CD14-positive monocyte (primary cell): ENCODE measurements at regions not wholly inside any gene's neighbourhood (a gene's known extent, or its start where the extent isn't known, plus 50 kb on each side); places are given as distances from the start of the nearest gene placed in this dataset.

ENCODE experiments used
- DNase-seq, 3 donors: peaks; one replicate each; pipeline ENCODE4 v3.0.0-alpha.2; 2011 to 2022
- H2AFZ ChIP-seq: 2 replicates; pipeline ENCODE4 v1.6.0; 2012; ENCODE audit warnings: mild to moderate bottlenecking, low read depth, low read length, inconsistent platforms; ENCODE audit not compliant: insufficient read depth, poor library complexity, severe bottlenecking
- H3K27ac ChIP-seq, 2 donors: 1 replicate in 1 of 2; 2 replicates in 1 of 2; pipeline ENCODE4 v1.5.1; 2012 to 2013; ENCODE audit warnings: low read length in 2 of 2, control low read depth in 1 of 2, inconsistent platforms in 1 of 2, low read depth in 1 of 2, mild to moderate bottlenecking in 1 of 2
- H3K27me3 ChIP-seq, 2 donors: one replicate each; pipeline versions ENCODE4 v1.6.0 to v1.6.1; 2011 to 2013; ENCODE audit warnings: low read length in 2 of 2; ENCODE audit not compliant: control insufficient read depth in 2 of 2, insufficient read depth in 2 of 2
- H3K36me3 ChIP-seq, 2 donors: replicated peaks in 1 of 2; 1 replicate in 1 of 2; 2 replicates in 1 of 2; pipeline versions ENCODE4 v1.5.1 to v1.6.1; 2012 to 2013; ENCODE audit warnings: low read length in 2 of 2, control low read depth in 1 of 2, inconsistent platforms in 1 of 2, mild to moderate bottlenecking in 1 of 2; ENCODE audit not compliant: insufficient read depth in 2 of 2, control insufficient read depth in 1 of 2
- H3K4me1 ChIP-seq, 2 donors: 1 replicate in 1 of 2; 2 replicates in 1 of 2; pipeline versions ENCODE4 v1.5.1 to v1.6.1; 2012 to 2013; ENCODE audit warnings: low read length in 2 of 2, control low read depth in 1 of 2, inconsistent platforms in 1 of 2, mild to moderate bottlenecking in 1 of 2, moderate library complexity in 1 of 2; ENCODE audit not compliant: insufficient read depth in 2 of 2, control insufficient read depth in 1 of 2
- H3K4me2 ChIP-seq: replicated peaks from 2 replicates; pipeline ENCODE3; 2012; ENCODE audit warnings: low read length, moderate library complexity, mild to moderate bottlenecking; ENCODE audit not compliant: poor library complexity, severe bottlenecking; ENCODE audit errors: extremely low read depth
- H3K4me3 ChIP-seq, 3 experiments: fragments of 200-600 bp in 1 of 3; sonication (generic) in 1 of 3; replicated peaks in 1 of 3; 1 replicate in 2 of 3; 2 replicates in 1 of 3; pipeline ENCODE4 v1.5.1; 2011 to 2013; ENCODE audit warnings: low read length in 3 of 3, mild to moderate bottlenecking in 3 of 3, control low read depth in 2 of 3, low read depth in 2 of 3, inconsistent platforms in 1 of 3, moderate library complexity in 1 of 3
- H3K79me2 ChIP-seq: 2 replicates; pipeline ENCODE4 v1.6.0; 2012; ENCODE audit warnings: mild to moderate bottlenecking, control low read depth, inconsistent platforms, low read length, moderate library complexity; ENCODE audit not compliant: insufficient read depth
- H3K9ac ChIP-seq: 2 replicates; pipeline ENCODE4 v1.6.0; 2017; ENCODE audit warnings: low read length, mild to moderate bottlenecking; ENCODE audit not compliant: insufficient read depth, poor library complexity, severe bottlenecking
- H3K9me3 ChIP-seq, 2 donors: replicated peaks in 1 of 2; 1 replicate in 1 of 2; 2 replicates in 1 of 2; pipeline versions ENCODE4 v1.5.1 to v1.6.1; 2012 to 2013; ENCODE audit warnings: low read length in 2 of 2, control low read depth in 1 of 2; ENCODE audit not compliant: control insufficient read depth in 1 of 2, insufficient read depth in 1 of 2
- H4K20me1 ChIP-seq: 2 replicates; pipeline ENCODE4 v1.6.0; 2012; ENCODE audit warnings: mild to moderate bottlenecking, low read length, control low read depth, moderate library complexity; ENCODE audit not compliant: insufficient read depth
- H3K27ac Mint-ChIP-seq, 7 donors: one replicate each; pipeline ENCODE4 v1.8.0; 2020; ENCODE audit warnings: mild to moderate bottlenecking in 7 of 7, mixed read lengths in 7 of 7, moderate library complexity in 6 of 7, inconsistent platforms in 2 of 7
- H3K27me3 Mint-ChIP-seq, 3 donors: one replicate each; pipeline ENCODE4 v1.8.0; 2021 to 2022; ENCODE audit warnings: low read depth in 3 of 3, mild to moderate bottlenecking in 3 of 3, mixed read lengths in 3 of 3, moderate library complexity in 3 of 3, inconsistent platforms in 1 of 3
- H3K36me3 Mint-ChIP-seq, 2 donors: one replicate each; pipeline ENCODE4 v1.8.0; 2020; ENCODE audit warnings: mixed read lengths in 2 of 2, inconsistent platforms in 1 of 2, mild to moderate bottlenecking in 1 of 2
- H3K4me1 Mint-ChIP-seq: one replicate; pipeline ENCODE4 v1.8.0; 2020; ENCODE audit warnings: mild to moderate bottlenecking, mixed read lengths
- H3K4me3 Mint-ChIP-seq, 2 donors: one replicate each; pipeline ENCODE4 v1.8.0; 2020; ENCODE audit warnings: mild to moderate bottlenecking in 2 of 2, mixed read lengths in 2 of 2, moderate library complexity in 1 of 2
- H3K9me3 Mint-ChIP-seq, 7 donors: one replicate each; pipeline ENCODE4 v1.8.0; 2020 to 2022; ENCODE audit warnings: mixed read lengths in 7 of 7, mild to moderate bottlenecking in 6 of 7, moderate library complexity in 6 of 7, inconsistent platforms in 2 of 7
- CTCF ChIP-seq: fragments of 200-600 bp; IDR thresholded peaks from one replicate; pipeline ENCODE4 v1.8.0; 2022; ENCODE audit warnings: antibody characterized with exemption, mild to moderate bottlenecking
- WGBS: methylation state at CpG from one replicate; pipeline ENCODE4 v1.1.5; 2013; ENCODE audit warnings: missing lambda C conversion rate; ENCODE audit not compliant: insufficient coverage; 5-methylcytosine and 5-hydroxymethylcytosine counted together
- intact Hi-C, 2 donors: fragments of 100-400 bp; cut with micrococcal nuclease; formaldehyde crosslinking; loops; one replicate each; pipeline versions ENCODE4 v1.15.0 to v1.15.1; 2023

GRCh38 chr1:172964864-172965263, 85.9 kb downstream of the TNFSF18 start:
- H3K9ac ChIP-seq, result no peak overlapping the region
- WGBS, result no CpG with 5 or more reads among the region's 1 CpG
- no peak overlapping the region for H3K4me2 ChIP-seq
- no peaks in the 10 kb centered on the region for H3K36me3 ChIP-seq
- H3K4me1 ChIP-seq, result no peaks in the 10 kb centered on the region
- H2AFZ ChIP-seq, result no peak overlapping the region
- peaks cover 4% of the 10 kb centered on the region for H3K4me1 Mint-ChIP-seq
- H3K9me3 ChIP-seq, result no peaks in the 10 kb centered on the region
- no peak for TF ChIP-seq CTCF
- H4K20me1 ChIP-seq, result no peaks in the 10 kb centered on the region
- peaks cover 0 to 6% (median 0%) of the 10 kb centered on the region in 7 donors for H3K9me3 Mint-ChIP-seq
- intact Hi-C loops, result no loop called here
- H3K27me3 Mint-ChIP-seq, result peaks cover 0 to 2% (median 0%) of the 10 kb centered on the region in 3 donors
- H3K27me3 ChIP-seq, result no peaks in the 10 kb centered on the region
- no peak overlapping the region for H3K4me3 Mint-ChIP-seq
- no peak overlapping the region for H3K27ac Mint-ChIP-seq
- H3K36me3 Mint-ChIP-seq, result no peaks in the 10 kb centered on the region
- no peaks in the 10 kb centered on the region for H3K79me2 ChIP-seq
- no peak overlapping the region for H3K27ac ChIP-seq
- no peak overlapping the region for H3K4me3 ChIP-seq
- no peak for DNase-seq

GRCh38 chr1:172966844-172967540, 83.7 kb downstream of the TNFSF18 start:
- no peak overlapping the region for H3K4me3 ChIP-seq
- H3K36me3 Mint-ChIP-seq, result no peaks in the 10 kb centered on the region
- no peak overlapping the region for H2AFZ ChIP-seq
- no peak overlapping the region for H3K9ac ChIP-seq
- peaks cover 0 to 2% (median 0%) of the 10 kb centered on the region in 3 donors for H3K27me3 Mint-ChIP-seq
- H4K20me1 ChIP-seq, result no peaks in the 10 kb centered on the region
- peaks cover 0 to 6% (median 0%) of the 10 kb centered on the region in 7 donors for H3K9me3 Mint-ChIP-seq
- H3K9me3 ChIP-seq, result no peaks in the 10 kb centered on the region
- no peak overlapping the region for H3K4me2 ChIP-seq
- no peaks in the 10 kb centered on the region for H3K4me1 ChIP-seq
- no peak overlapping the region for H3K27ac Mint-ChIP-seq
- H3K36me3 ChIP-seq, result no peaks in the 10 kb centered on the region
- intact Hi-C loops, result no loop called here
- no peak for TF ChIP-seq CTCF
- no peaks in the 10 kb centered on the region for H3K27me3 ChIP-seq
- no peak for DNase-seq
- H3K4me1 Mint-ChIP-seq, result no peaks in the 10 kb centered on the region
- no peak overlapping the region for H3K4me3 Mint-ChIP-seq
- H3K27ac ChIP-seq, result no peak overlapping the region
- no peaks in the 10 kb centered on the region for H3K79me2 ChIP-seq
